ENCODE measurements at regions not wholly inside any gene's neighbourhood (a gene's known extent, or its start where the extent isn't known, plus 50 kb on each side); places are given as distances from the start of the nearest gene placed in this dataset.

DNA sequence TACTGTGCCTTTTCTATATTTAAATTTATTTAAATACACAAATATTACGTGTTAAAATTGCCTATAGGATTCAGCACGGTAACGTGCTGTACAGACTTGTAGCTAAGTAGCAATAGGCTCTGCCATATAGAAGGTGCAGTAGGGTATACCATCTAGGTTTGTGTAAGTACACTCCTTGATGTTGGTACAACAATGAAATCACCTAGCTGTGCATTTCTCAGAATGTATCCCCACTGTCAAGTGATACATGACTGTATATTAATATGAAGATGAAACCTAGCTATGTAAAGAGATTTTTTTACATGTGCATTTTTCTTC is 431.2 kb downstream of the KCTD8 start (continued):
- TF ChIP-seq, protein P1, sequence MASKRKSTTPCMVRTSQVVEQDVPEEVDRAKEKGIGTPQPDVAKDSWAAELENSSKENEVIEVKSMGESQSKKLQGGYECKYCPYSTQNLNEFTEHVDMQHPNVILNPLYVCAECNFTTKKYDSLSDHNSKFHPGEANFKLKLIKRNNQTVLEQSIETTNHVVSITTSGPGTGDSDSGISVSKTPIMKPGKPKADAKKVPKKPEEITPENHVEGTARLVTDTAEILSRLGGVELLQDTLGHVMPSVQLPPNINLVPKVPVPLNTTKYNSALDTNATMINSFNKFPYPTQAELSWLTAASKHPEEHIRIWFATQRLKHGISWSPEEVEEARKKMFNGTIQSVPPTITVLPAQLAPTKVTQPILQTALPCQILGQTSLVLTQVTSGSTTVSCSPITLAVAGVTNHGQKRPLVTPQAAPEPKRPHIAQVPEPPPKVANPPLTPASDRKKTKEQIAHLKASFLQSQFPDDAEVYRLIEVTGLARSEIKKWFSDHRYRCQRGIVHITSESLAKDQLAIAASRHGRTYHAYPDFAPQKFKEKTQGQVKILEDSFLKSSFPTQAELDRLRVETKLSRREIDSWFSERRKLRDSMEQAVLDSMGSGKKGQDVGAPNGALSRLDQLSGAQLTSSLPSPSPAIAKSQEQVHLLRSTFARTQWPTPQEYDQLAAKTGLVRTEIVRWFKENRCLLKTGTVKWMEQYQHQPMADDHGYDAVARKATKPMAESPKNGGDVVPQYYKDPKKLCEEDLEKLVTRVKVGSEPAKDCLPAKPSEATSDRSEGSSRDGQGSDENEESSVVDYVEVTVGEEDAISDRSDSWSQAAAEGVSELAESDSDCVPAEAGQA (IDR thresholded peaks at IDR 0.05; ENCODE audit: low read depth), result no peak
- TF ChIP-seq, protein P1 (CRISPR knock-in tag; IDR thresholded peaks at IDR 0.05; ENCODE audit: borderline replicate concordance), result no peak
- TF ChIP-seq ZC3H13 (CRISPR knock-in tag; IDR thresholded peaks at IDR 0.05), result no peak

DNA sequence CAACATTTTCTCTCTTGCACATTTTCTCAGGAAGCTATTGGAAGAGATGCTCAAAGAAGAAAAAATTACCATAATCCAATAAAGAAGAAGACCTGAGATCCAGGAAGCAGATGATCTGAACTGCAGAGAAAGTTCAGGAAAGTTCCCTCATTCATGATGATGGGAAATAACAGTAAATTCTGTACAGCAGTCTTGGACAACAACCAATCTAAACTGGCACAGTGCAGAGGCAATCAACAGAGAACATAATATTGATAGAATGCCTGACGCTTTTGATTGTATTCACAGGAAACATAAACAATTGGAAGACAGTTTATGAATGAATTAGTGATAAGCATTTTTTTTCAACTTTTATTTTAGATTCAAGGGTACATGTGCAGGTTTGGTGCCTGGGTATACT is 428.9 kb downstream of the KCTD8 start:
- no peaks in the 10 kb centered on the region for H3K79me2 ChIP-seq (ENCODE audit: insufficient read depth, low read length)
- in situ Hi-C loops (cut with HindIII; ENCODE audit: extremely low pct_ligation_motif_present, low pct_unique_long_range_greater_than_20kb) (no loop called here), intact Hi-C loops (cut with micrococcal nuclease; ENCODE audit: unreplicated experiment) (no loop called here)
- H3K36me3 ChIP-seq (replicated peaks in 1 of 2; ENCODE audit: control insufficient read depth in 1 of 2, insufficient read depth in 2 of 2, low read length in 2 of 2), result no peaks in the 10 kb centered on the region
- 5% methylated on average over 1 of the region's 1 CpG for WGBS (ENCODE audit: low lambda C conversion rate)
- ATAC-seq, result no peak
- DNase-seq (ENCODE audit: low spot score), result no peak
- no peaks in the 10 kb centered on the region for H3K9me3 ChIP-seq (ENCODE audit: low read length)
- no peak overlapping the region for H3K9ac ChIP-seq (ENCODE audit: insufficient read depth, low read depth, low read length)
- TF ChIP-seq SAFB2 (CRISPR knock-in tag; IDR thresholded peaks at IDR 0.05; ENCODE audit: borderline replicate concordance, low read depth) (no peak), ZBTB42 (CRISPR knock-in tag; IDR thresholded peaks at IDR 0.05) (no peak), GFI1 (CRISPR knock-in tag; IDR thresholded peaks at IDR 0.05; ENCODE audit: borderline replicate concordance) (no peak), ZNF770 (CRISPR knock-in tag; IDR thresholded peaks at IDR 0.05) (no peak), ZNF280B (CRISPR knock-in tag; IDR thresholded peaks at IDR 0.05; ENCODE audit: borderline replicate concordance) (no peak), HNRNPK (IDR thresholded peaks at IDR 0.05; ENCODE audit: low read depth, low read length, poor library complexity, severe bottlenecking) (no peak), ZNF564 (CRISPR knock-in tag; IDR thresholded peaks at IDR 0.05) (no peak)
- POLR2A ChIA-PET, result no interaction called here
- H3K4me2 ChIP-seq (ENCODE audit: low read depth, low read length), result no peak overlapping the region
- no peaks in the 10 kb centered on the region for H4K20me1 ChIP-seq (ENCODE audit: insufficient read depth, low read length)
- no peaks in the 10 kb centered on the region for H3K4me1 ChIP-seq (ENCODE audit: insufficient read depth, low read length)
- no peak overlapping the region for H3K4me3 ChIP-seq (replicated peaks in 1 of 3; ENCODE audit: insufficient read depth in 1 of 3, low read depth in 2 of 3, low read length in 3 of 3)
- FAIRE-seq, result no peak
- CTCF ChIA-PET (ENCODE audit: low intra/inter-chr PET ratio, low total read pairs), result no interaction called here
- H3K27me3 ChIP-seq (ENCODE audit: control insufficient read depth in 1 of 2, insufficient read depth in 2 of 2, low read length in 2 of 2), result no peaks in the 10 kb centered on the region
- BruUV-seq (replicated peaks), result no TSS peak
- no peak overlapping the region for H3K27ac ChIP-seq (ENCODE audit: extremely low read length, insufficient read depth, low read length)
- no peak overlapping the region for H2AFZ ChIP-seq (ENCODE audit: low read length)

Data from HepG2 (cell line).